DOHH2 (cell line): ENCODE measurements at regions not wholly inside any gene's neighbourhood (a gene's known extent, or its start where the extent isn't known, plus 50 kb on each side); places are given as distances from the start of the nearest gene placed in this dataset.

Source experiments
- H3F3A ChIP-seq: fragments of 200-600 bp; sonication (generic), shearing (Covaris generic); 2 replicates; pipeline ENCODE4 v1.6.0; 2016; ENCODE audit warnings: antibody characterized with exemption, mild to moderate bottlenecking; ENCODE audit not compliant: control insufficient read depth, insufficient read depth
- H3K27ac ChIP-seq: fragments of 200-600 bp; sonication (generic); 2 replicates; pipeline ENCODE4 v1.5.1; 2014; ENCODE audit warnings: low read depth, mild to moderate bottlenecking, low read length, moderate library complexity
- H3K27me3 ChIP-seq: fragments of 200-600 bp; sonication (generic); 2 replicates; pipeline ENCODE4 v1.6.1; 2014; ENCODE audit warnings: mild to moderate bottlenecking, low read length, mixed read lengths; ENCODE audit not compliant: control insufficient read depth
- H3K36me3 ChIP-seq: fragments of 200-600 bp; sonication (generic); 2 replicates; pipeline ENCODE4 v1.6.1; 2014; ENCODE audit warnings: mild to moderate bottlenecking, low read length, moderate library complexity, mixed read lengths; ENCODE audit not compliant: control insufficient read depth
- H3K4me1 ChIP-seq: fragments of 200-600 bp; sonication (generic); 2 replicates; pipeline ENCODE4 v1.6.1; 2014; ENCODE audit warnings: mild to moderate bottlenecking, low read length, mixed read lengths; ENCODE audit not compliant: control insufficient read depth
- H3K4me2 ChIP-seq: fragments of 200-600 bp; sonication (generic); 2 replicates; pipeline ENCODE4 v1.6.0; 2014; ENCODE audit warnings: mild to moderate bottlenecking, low read length, moderate library complexity
- H3K4me3 ChIP-seq: fragments of 200-600 bp; sonication (generic); 2 replicates; pipeline ENCODE4 v1.5.1; 2014; ENCODE audit warnings: mild to moderate bottlenecking, low read length, mixed read lengths
- H3K79me2 ChIP-seq: fragments of 200-600 bp; sonication (generic); 2 replicates; pipeline ENCODE4 v1.6.1; 2014; ENCODE audit warnings: mild to moderate bottlenecking, low read length, mixed read lengths; ENCODE audit not compliant: control insufficient read depth
- H3K9me2 ChIP-seq: fragments of 200-600 bp; sonication (generic); replicated peaks from 2 replicates; pipeline ENCODE4 v1.6.1; 2014; ENCODE audit warnings: mild to moderate bottlenecking, low read length, mixed read lengths; ENCODE audit not compliant: control insufficient read depth
- H3K9me3 ChIP-seq: fragments of 200-600 bp; sonication (generic); 2 replicates; pipeline ENCODE4 v1.6.1; 2014; ENCODE audit warnings: antibody characterized with exemption, low read length, mixed read lengths; ENCODE audit not compliant: control insufficient read depth, insufficient read depth
- H4K20me1 ChIP-seq: fragments of 200-600 bp; sonication (generic); 2 replicates; pipeline ENCODE4 v1.6.0; 2014; ENCODE audit warnings: low read depth, mild to moderate bottlenecking, antibody characterized with exemption, low read length, moderate library complexity; ENCODE audit not compliant: control insufficient read depth, insufficient read depth
- EZH2phosphoT487 ChIP-seq: fragments of 200-600 bp; sonication (generic); IDR thresholded peaks from 2 replicates; pipeline ENCODE4 v1.6.1; 2017; ENCODE audit warnings: borderline replicate concordance, mild to moderate bottlenecking, antibody characterized with exemption, low read length, moderate library complexity, mixed read lengths
- TF ChIP-seq, protein P1 (sequence below): fragments of 200-600 bp; sonication (generic); IDR thresholded peaks from one replicate; pipeline ENCODE4 v1.5.1; 2014; ENCODE audit warnings: antibody characterized with exemption, mild to moderate bottlenecking, low read depth, low read length; ENCODE audit not compliant: poor library complexity, severe bottlenecking

DNA sequence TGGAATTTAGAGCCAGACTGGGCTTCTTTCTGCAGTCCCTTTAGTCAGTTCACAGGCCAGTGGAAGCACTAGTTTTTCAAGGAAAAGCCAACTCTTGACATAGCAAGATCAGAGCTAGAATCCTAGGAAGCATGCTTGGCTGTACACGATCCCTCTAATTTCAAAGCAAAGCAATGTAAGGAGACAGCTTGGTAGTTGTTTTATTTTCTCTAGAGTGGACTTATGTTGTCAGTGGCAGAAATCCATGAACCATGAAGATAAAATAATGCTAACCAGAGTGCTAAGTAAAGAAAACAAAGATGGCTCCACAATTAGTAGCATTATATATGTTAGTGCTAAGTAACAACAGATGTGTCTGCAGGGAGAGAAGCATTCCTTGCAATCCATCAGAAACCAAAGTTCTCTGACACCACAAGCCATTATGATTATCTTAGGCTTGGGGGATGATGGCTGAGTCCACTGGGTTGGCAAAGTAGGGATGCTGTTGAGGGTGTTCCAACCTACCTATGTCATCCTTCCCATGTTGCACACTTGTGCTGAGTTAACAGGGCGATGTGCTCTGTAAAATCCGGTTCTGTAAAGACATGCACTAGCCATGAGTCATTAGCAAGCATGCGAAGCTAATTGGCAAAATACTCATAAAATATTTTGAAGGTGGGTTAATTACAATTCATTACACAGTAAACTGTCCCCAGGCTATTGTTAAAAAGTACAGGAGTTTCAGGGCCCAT is 115.2 kb downstream of the BMP2 start:
- Histone ChIP-seq H3K4me3 (no peak overlapping the region), H3F3A (no peaks in the 10 kb centered on the region), H3K4me2 (no peak overlapping the region), H4K20me1 (no peaks in the 10 kb centered on the region), H3K27ac (no peak overlapping the region), H3K79me2 (no peaks in the 10 kb centered on the region), H3K9me2 (no peaks in the 10 kb centered on the region), H3K27me3 (no peaks in the 10 kb centered on the region), H3K36me3 (no peaks in the 10 kb centered on the region), H3K9me3 (no peaks in the 10 kb centered on the region), H3K4me1 (no peaks in the 10 kb centered on the region)
- no peak for TF ChIP-seq EZH2phosphoT487
- TF ChIP-seq, protein P1, sequence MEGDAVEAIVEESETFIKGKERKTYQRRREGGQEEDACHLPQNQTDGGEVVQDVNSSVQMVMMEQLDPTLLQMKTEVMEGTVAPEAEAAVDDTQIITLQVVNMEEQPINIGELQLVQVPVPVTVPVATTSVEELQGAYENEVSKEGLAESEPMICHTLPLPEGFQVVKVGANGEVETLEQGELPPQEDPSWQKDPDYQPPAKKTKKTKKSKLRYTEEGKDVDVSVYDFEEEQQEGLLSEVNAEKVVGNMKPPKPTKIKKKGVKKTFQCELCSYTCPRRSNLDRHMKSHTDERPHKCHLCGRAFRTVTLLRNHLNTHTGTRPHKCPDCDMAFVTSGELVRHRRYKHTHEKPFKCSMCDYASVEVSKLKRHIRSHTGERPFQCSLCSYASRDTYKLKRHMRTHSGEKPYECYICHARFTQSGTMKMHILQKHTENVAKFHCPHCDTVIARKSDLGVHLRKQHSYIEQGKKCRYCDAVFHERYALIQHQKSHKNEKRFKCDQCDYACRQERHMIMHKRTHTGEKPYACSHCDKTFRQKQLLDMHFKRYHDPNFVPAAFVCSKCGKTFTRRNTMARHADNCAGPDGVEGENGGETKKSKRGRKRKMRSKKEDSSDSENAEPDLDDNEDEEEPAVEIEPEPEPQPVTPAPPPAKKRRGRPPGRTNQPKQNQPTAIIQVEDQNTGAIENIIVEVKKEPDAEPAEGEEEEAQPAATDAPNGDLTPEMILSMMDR: no peak

GRCh38 chr20:6884114-6884513 is 116.6 kb downstream of the BMP2 start:
- no peak overlapping the region for H3K27ac ChIP-seq
- H3K4me1 ChIP-seq: no peaks in the 10 kb centered on the region
- H3K36me3 ChIP-seq: no peaks in the 10 kb centered on the region
- no peaks in the 10 kb centered on the region for H3K27me3 ChIP-seq
- no peaks in the 10 kb centered on the region for H4K20me1 ChIP-seq
- TF ChIP-seq EZH2phosphoT487: no peak
- TF ChIP-seq, protein P1: no peak
- H3K79me2 ChIP-seq: no peaks in the 10 kb centered on the region
- H3K4me3 ChIP-seq: no peak overlapping the region
- no peaks in the 10 kb centered on the region for H3F3A ChIP-seq
- no peaks in the 10 kb centered on the region for H3K9me2 ChIP-seq
- no peak overlapping the region for H3K4me2 ChIP-seq
- H3K9me3 ChIP-seq: no peaks in the 10 kb centered on the region

DNA sequence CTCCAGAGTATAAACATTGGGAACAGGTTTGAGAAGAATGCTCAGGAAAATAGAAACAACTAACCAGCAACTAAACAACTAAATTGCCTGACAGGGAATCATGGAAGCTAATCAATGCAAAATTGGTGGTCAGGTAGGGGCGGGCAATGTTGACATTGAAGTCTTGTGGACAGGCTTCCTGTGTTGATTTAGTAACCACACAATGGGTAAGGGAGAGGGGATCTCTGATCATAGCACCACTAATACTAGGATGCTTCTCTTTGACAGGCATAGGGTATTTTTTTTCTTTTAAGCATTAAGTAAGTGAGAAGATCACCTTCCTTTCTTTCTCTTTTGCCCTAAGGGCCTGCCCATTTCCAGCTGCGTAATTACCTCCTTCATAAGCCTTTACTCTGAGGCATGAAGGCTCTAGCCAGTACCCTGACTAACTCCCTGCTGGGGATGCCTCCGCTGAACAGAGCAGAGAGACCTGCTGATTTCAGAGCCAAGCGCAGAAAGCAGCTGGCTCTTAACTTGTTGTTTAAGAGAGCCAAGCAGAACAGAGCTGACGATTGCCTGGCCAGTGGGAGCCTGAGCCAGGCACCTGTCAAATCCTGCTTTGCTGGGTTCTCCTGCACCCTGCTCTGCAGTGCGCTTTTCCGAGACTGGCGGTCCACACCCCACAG is 118.7 kb downstream of the BMP2 start:
- Histone ChIP-seq H3K36me3 (no peaks in the 10 kb centered on the region), H3K79me2 (no peaks in the 10 kb centered on the region), H3K4me3 (no peak overlapping the region), H3K9me3 (no peaks in the 10 kb centered on the region), H3K4me2 (no peak overlapping the region), H3K27ac (no peak overlapping the region), H3K27me3 (no peaks in the 10 kb centered on the region), H4K20me1 (no peaks in the 10 kb centered on the region), H3K4me1 (no peaks in the 10 kb centered on the region), H3K9me2 (no peaks in the 10 kb centered on the region), H3F3A (no peaks in the 10 kb centered on the region)
- TF ChIP-seq EZH2phosphoT487: no peak
- TF ChIP-seq, protein P1: no peak
